HCT116 (cell line): ENCODE measurements at regions not wholly inside any gene's neighbourhood (a gene's known extent, or its start where the extent isn't known, plus 50 kb on each side); places are given as distances from the start of the nearest gene placed in this dataset.

Experiments
- ATAC-seq: fragments of 200-7000 bp; cut with Tn5 transposase; 2 replicates; pipeline ENCODE4 v1.9.1; 2020; ENCODE audit warnings: mild to moderate bottlenecking, moderate library complexity
- BruUV-seq: library from RNA; stranded (reverse); fragments of 400-500 nt; replicated peaks from 2 replicates; lab custom pipeline; 2021; lab: Mats Ljungman, UMichigan
- CTCF ChIA-PET: fragments of 300-600 bp; sonication (Branson Sonifier 250); formaldehyde crosslinking; loops from one replicate; lab custom pipeline; 2021; ENCODE audit warnings: antibody characterized with exemption; lab: Charles Lee
- POLR2A ChIA-PET: fragments of 300-600, 350-600 bp; sonication (Branson Sonifier 250); formaldehyde crosslinking; loops from one replicate; lab custom pipeline; 2021; ENCODE audit warnings: antibody characterized with exemption; lab: Charles Lee
- RAD21 ChIA-PET, 2 experiments: fragments of 300-600 bp; sonication (Branson Sonifier 250); formaldehyde crosslinking; loops; one replicate each; lab custom pipeline; 2023; ENCODE audit warnings: low total read pairs in 2 of 2; ENCODE audit not compliant: uncharacterized antibody in 2 of 2, unreplicated experiment in 2 of 2, low non-redundant PET in 1 of 2; lab: Charles Lee
- DNase-seq: peaks from one replicate; pipeline ENCODE4 v3.0.0-alpha.2; 2010; ENCODE audit warnings: low read depth, low spot score
- H2AFZ ChIP-seq: fragments of 200-600 bp; shearing (Covaris generic), sonication (generic); 2 replicates; pipeline ENCODE4 v1.6.1; 2017; ENCODE audit warnings: low read depth, mixed run types, mixed read lengths, antibody characterized with exemption, low read length; ENCODE audit not compliant: poor library complexity, severe bottlenecking
- H3K27ac ChIP-seq: 2 replicates; pipeline ENCODE4 v1.5.1; 2012; ENCODE audit warnings: low read depth, low read length
- H3K27me3 ChIP-seq: fragments of 200-600 bp; sonication (generic); 2 replicates; pipeline ENCODE4 v1.6.1; 2016; ENCODE audit warnings: mixed run types, low read length, mixed read lengths; ENCODE audit not compliant: insufficient read depth
- H3K36me3 ChIP-seq, 2 experiments: fragments of 200-500 bp in 1 of 2; fragments of 200-600 bp in 1 of 2; sonication (Bioruptor generic) in 1 of 2; sonication (generic) in 1 of 2; 2 replicates each; pipeline versions ENCODE4 v1.5.1 to v1.6.1; 2014 to 2016; ENCODE audit warnings: low read length in 2 of 2, inconsistent platforms in 1 of 2, mixed read lengths in 1 of 2, mixed run types in 1 of 2; ENCODE audit not compliant: insufficient read depth in 2 of 2, control insufficient read depth in 1 of 2
- H3K4me1 ChIP-seq, 2 experiments: fragments of 200-600 bp in 1 of 2; sonication (generic) in 1 of 2; 2 replicates each; pipeline versions ENCODE4 v1.5.1 to v1.6.1; 2012 to 2017; ENCODE audit warnings: low read length in 2 of 2, inconsistent platforms in 1 of 2, mild to moderate bottlenecking in 1 of 2, mixed read lengths in 1 of 2, mixed run types in 1 of 2, moderate library complexity in 1 of 2; ENCODE audit not compliant: insufficient read depth in 2 of 2, control insufficient read depth in 1 of 2
- H3K4me2 ChIP-seq: fragments of 200-600 bp; sonication (generic); 2 replicates; pipeline ENCODE4 v1.6.1; 2017; ENCODE audit warnings: mixed run types, low read length, mixed read lengths
- H3K4me3 ChIP-seq, 2 experiments: fragments of 200-600 bp in 1 of 2; sonication (generic) in 1 of 2; replicated peaks in 1 of 2; 2 replicates each; pipeline ENCODE4 v1.5.1; 2011 to 2016; ENCODE audit warnings: low read length in 2 of 2, control low read depth in 1 of 2, low read depth in 1 of 2, mild to moderate bottlenecking in 1 of 2, mixed read lengths in 1 of 2, mixed run types in 1 of 2
- H3K79me2 ChIP-seq: fragments of 200-600 bp; sonication (generic); 2 replicates; pipeline ENCODE4 v1.6.1; 2017; ENCODE audit warnings: mild to moderate bottlenecking, mixed run types, low read length, moderate library complexity, mixed read lengths; ENCODE audit not compliant: insufficient read depth
- H3K9ac ChIP-seq: fragments of 200-600 bp; sonication (generic); 2 replicates; pipeline ENCODE4 v1.6.1; 2016; ENCODE audit warnings: low read length, mixed read lengths
- H3K9me2 ChIP-seq: fragments of 200-600 bp; sonication (generic), shearing (Covaris generic); 2 replicates; pipeline ENCODE4 v1.6.1; 2017; ENCODE audit warnings: mixed run types, mild to moderate bottlenecking, moderate library complexity; ENCODE audit not compliant: insufficient read depth
- H3K9me3 ChIP-seq, 2 experiments: fragments of 200-500 bp in 1 of 2; fragments of 200-600 bp in 1 of 2; sonication (Bioruptor generic) in 1 of 2; sonication (generic) in 1 of 2; 2 replicates each; pipeline ENCODE4 v1.6.1; 2014 to 2017; ENCODE audit warnings: low read length in 2 of 2, mixed read lengths in 2 of 2, inconsistent platforms in 1 of 2, low read depth in 1 of 2, mild to moderate bottlenecking in 1 of 2, mixed run types in 1 of 2, moderate library complexity in 1 of 2; ENCODE audit not compliant: control insufficient read depth in 1 of 2, insufficient read depth in 1 of 2
- H4K20me1 ChIP-seq: fragments of 200-600 bp; sonication (generic), shearing (Covaris generic); 2 replicates; pipeline ENCODE4 v1.6.1; 2017; ENCODE audit warnings: mixed run types, mild to moderate bottlenecking, moderate library complexity; ENCODE audit not compliant: insufficient read depth
- POLR2AphosphoS5 ChIP-seq: IDR thresholded peaks from 2 replicates; pipeline ENCODE4 v1.6.1; 2011; ENCODE audit warnings: mild to moderate bottlenecking, low read depth, low read length, moderate library complexity
- RAD21 ChIP-seq: IDR thresholded peaks from 2 replicates; pipeline ENCODE4 v1.6.1; 2012; ENCODE audit warnings: low read depth, mild to moderate bottlenecking
- TCF7L2 ChIP-seq: IDR thresholded peaks from 2 replicates; pipeline ENCODE4 v1.7.0; 2011; ENCODE audit warnings: borderline replicate concordance, inconsistent platforms; ENCODE audit not compliant: insufficient read depth, insufficient read length; ENCODE audit errors: extremely low read depth
- YY1 ChIP-seq: IDR thresholded peaks from 2 replicates; pipeline ENCODE4 v1.6.1; 2011; ENCODE audit warnings: low read length, low read depth, moderate library complexity, mild to moderate bottlenecking; ENCODE audit not compliant: insufficient replicate concordance; ENCODE audit errors: extremely low read depth
- ZNF274 ChIP-seq: fragments of 200-500 bp; sonication (Bioruptor generic); IDR thresholded peaks from 2 replicates; pipeline ENCODE4 v1.6.1; 2014; ENCODE audit warnings: mild to moderate bottlenecking, low read depth, low read length, inconsistent platforms
- intact Hi-C: fragments of 100-400 bp; cut with micrococcal nuclease; formaldehyde crosslinking; loops from 2 replicates; pipeline ENCODE4 v1.10.0; 2022
- TF ChIP-seq, protein P1 (sequence below): IDR thresholded peaks from 2 replicates; pipeline ENCODE4 v1.6.1; 2011; ENCODE audit warnings: mild to moderate bottlenecking, low read length, moderate library complexity; ENCODE audit not compliant: insufficient replicate concordance; ENCODE audit errors: extremely low read depth

GRCh38 chr10:110394898-110395297, 90.2 kb upstream of the SMNDC1 start:
- ChIA-PET POLR2A (interaction anchor here (1.3 to 26.1 kb wide), 4 partner anchors 10 to 108 kb away, joined by 4 to 438 read pairs (median 95); partner anchors contain the start of gene DUSP5), CTCF (no interaction called here), RAD21 (no interaction called here)
- Histone ChIP-seq H3K79me2 (no peaks in the 10 kb centered on the region), H3K4me2 (peak overlapping the region; percentile 73), H3K9ac (peak overlapping the region; percentile 47; the same call in 1 of the 2 replicates), H3K9me2 (no peaks in the 10 kb centered on the region), H2AFZ (no peak overlapping the region), H3K4me1 (peaks cover 60 to 75% of the 10 kb centered on the region in 2 experiments), H3K4me3 (0 out of 4 replicates have a peak overlapping the region, but pooled peaks of 1 of the 2 experiments have one; percentile 19), H3K36me3 (no peaks in the 10 kb centered on the region), H3K27ac (peak overlapping the region; percentile 71), H3K9me3 (no peaks in the 10 kb centered on the region), H3K27me3 (no peaks in the 10 kb centered on the region), H4K20me1 (no peaks in the 10 kb centered on the region)
- no peak for ATAC-seq
- intact Hi-C loops: loop anchor here (1.0 to 5.0 kb wide), 3 partner anchors 16 to 1987 kb away; no protein-coding TSS in a partner anchor
- TF ChIP-seq ZNF274: no peak
- DNase-seq: no peak
- no TSS peak for BruUV-seq

- Histone ChIP-seq H3K9ac (peak overlapping the region; percentile 47), H3K27me3 (no peaks in the 10 kb centered on the region), H3K4me2 (peak overlapping the region; percentile 73), H3K9me2 (no peaks in the 10 kb centered on the region), H3K4me1 (peaks cover 67 to 82% of the 10 kb centered on the region in 2 experiments), H2AFZ (peak overlapping the region; percentile 37), H4K20me1 (no peaks in the 10 kb centered on the region), H3K27ac (peak overlapping the region; percentile 71), H3K79me2 (no peaks in the 10 kb centered on the region), H3K9me3 (no peaks in the 10 kb centered on the region), H3K4me3 (peak overlapping the region in 1 of 2 experiments; percentile 19; a peak in 2 of 4 replicates), H3K36me3 (no peaks in the 10 kb centered on the region)
- intact Hi-C loops: loop anchor here (5.0 kb wide), 2 partner anchors 83 to 1987 kb away; no protein-coding TSS in a partner anchor
- TF ChIP-seq YY1 (peak; percentile 36), POLR2AphosphoS5 (peak; percentile 70), TCF7L2 (peak; percentile 86), RAD21 (no peak)
- TF ChIP-seq, protein P1, sequence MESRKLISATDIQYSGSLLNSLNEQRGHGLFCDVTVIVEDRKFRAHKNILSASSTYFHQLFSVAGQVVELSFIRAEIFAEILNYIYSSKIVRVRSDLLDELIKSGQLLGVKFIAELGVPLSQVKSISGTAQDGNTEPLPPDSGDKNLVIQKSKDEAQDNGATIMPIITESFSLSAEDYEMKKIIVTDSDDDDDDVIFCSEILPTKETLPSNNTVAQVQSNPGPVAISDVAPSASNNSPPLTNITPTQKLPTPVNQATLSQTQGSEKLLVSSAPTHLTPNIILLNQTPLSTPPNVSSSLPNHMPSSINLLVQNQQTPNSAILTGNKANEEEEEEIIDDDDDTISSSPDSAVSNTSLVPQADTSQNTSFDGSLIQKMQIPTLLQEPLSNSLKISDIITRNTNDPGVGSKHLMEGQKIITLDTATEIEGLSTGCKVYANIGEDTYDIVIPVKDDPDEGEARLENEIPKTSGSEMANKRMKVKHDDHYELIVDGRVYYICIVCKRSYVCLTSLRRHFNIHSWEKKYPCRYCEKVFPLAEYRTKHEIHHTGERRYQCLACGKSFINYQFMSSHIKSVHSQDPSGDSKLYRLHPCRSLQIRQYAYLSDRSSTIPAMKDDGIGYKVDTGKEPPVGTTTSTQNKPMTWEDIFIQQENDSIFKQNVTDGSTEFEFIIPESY: no peak
- ATAC-seq (peak; percentile 58), DNase-seq (peak; percentile 96)
- POLR2A ChIA-PET: interaction anchor here (0.7 to 26.1 kb wide), 9 partner anchors 9 to 107 kb away, joined by 3 to 438 read pairs (median 4); partner anchors contain the start of gene DUSP5
- TSS peak; percentile 30 for BruUV-seq
- CTCF ChIA-PET: interaction anchor here (0.9 to 5.0 kb wide), 2 partner anchors 39 to 42 kb away, joined by 3 to 31 read pairs; no protein-coding TSS in a partner anchor
- RAD21 ChIA-PET: interaction anchor here in 1 of 2 experiments (0.6 to 1.4 kb wide), 2 partner anchors 16 to 1786 kb away, joined by 3 to 5 read pairs; no protein-coding TSS in a partner anchor
Measured at GRCh38 chr10:110395350-110396283, 90.9 kb upstream of the SMNDC1 start.
